ENCODE measurements at regions not wholly inside any gene's neighbourhood (a gene's known extent, or its start where the extent isn't known, plus 50 kb on each side); places are given as distances from the start of the nearest gene placed in this dataset.
A peak's percentile ranks its signal among the peaks of the same experiment; 100 is the strongest.

GRCh38 chr4:36502350-36502749, 220.9 kb downstream of the DTHD1 start:
- Mint-ChIP-seq H3K9me3 (no peaks in the 10 kb centered on the region), H3K4me1 (ENCODE audit: low read depth) (no peaks in the 10 kb centered on the region), H3K4me3 (no peak overlapping the region), H3K36me3 (ENCODE audit: low read depth) (no peaks in the 10 kb centered on the region), H3K27me3 (ENCODE audit: low read depth) (peaks cover 13% of the 10 kb centered on the region), H3K27ac (no peak overlapping the region)
- no peak for DNase-seq
- CTCF ChIA-PET, result no interaction called here
- intact Hi-C loops (cut with micrococcal nuclease), result loop anchor here (1.0 kb wide), 1 partner anchor 50 kb away; no protein-coding TSS in a partner anchor

GRCh38 chr4:36508394-36508793, 227.0 kb downstream of the DTHD1 start:
- no peak for DNase-seq
- H3K36me3 Mint-ChIP-seq (ENCODE audit: low read depth), result no peaks in the 10 kb centered on the region
- peaks cover 9% of the 10 kb centered on the region for H3K27me3 Mint-ChIP-seq (ENCODE audit: low read depth)
- H3K9me3 Mint-ChIP-seq, result no peaks in the 10 kb centered on the region
- no peak overlapping the region for H3K4me3 Mint-ChIP-seq
- intact Hi-C loops (cut with micrococcal nuclease), result no loop called here
- CTCF ChIA-PET, result no interaction called here
- H3K27ac Mint-ChIP-seq, result no peak overlapping the region
- no peaks in the 10 kb centered on the region for H3K4me1 Mint-ChIP-seq (ENCODE audit: low read depth)

- Mint-ChIP-seq H3K27ac (no peak overlapping the region), H3K4me3 (no peak overlapping the region), H3K4me1 (ENCODE audit: low read depth) (no peaks in the 10 kb centered on the region), H3K9me3 (no peaks in the 10 kb centered on the region), H3K27me3 (ENCODE audit: low read depth) (peaks cover 1% of the 10 kb centered on the region), H3K36me3 (ENCODE audit: low read depth) (no peaks in the 10 kb centered on the region)
- intact Hi-C loops (cut with micrococcal nuclease), result no loop called here
- CTCF ChIA-PET, result no interaction called here
- no peak for DNase-seq
These were observed 228.4 kb downstream of the DTHD1 start for GRCh38 chr4:36509845-36510244.

DNA sequence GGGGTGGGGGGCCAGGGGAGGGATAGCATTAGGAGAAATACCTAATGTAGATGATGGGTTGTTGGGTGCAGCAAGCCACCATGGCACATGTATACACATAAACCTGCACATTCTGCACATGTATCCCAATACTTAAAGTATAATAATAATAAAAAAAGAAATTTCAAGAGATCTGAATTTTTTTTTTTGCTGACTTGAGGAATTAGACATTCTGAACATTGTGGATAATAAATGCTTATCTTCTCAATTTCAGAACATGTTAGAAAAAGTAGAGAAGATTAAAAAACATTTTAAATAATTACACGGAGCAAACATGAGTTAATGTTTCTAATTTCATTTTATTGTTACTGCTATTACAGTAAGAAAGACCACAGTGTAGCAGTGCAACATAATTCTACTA, 230.4 kb downstream of the DTHD1 start:
- CTCF ChIA-PET, result no interaction called here
- intact Hi-C loops (cut with micrococcal nuclease), result no loop called here
- DNase-seq, result no peak
- H3K9me3 Mint-ChIP-seq, result no peaks in the 10 kb centered on the region
- H3K36me3 Mint-ChIP-seq (ENCODE audit: low read depth), result no peaks in the 10 kb centered on the region
- no peak overlapping the region for H3K4me3 Mint-ChIP-seq
- no peaks in the 10 kb centered on the region for H3K4me1 Mint-ChIP-seq (ENCODE audit: low read depth)
- H3K27ac Mint-ChIP-seq, result no peak overlapping the region
- H3K27me3 Mint-ChIP-seq (ENCODE audit: low read depth), result peaks cover 1% of the 10 kb centered on the region

DNA sequence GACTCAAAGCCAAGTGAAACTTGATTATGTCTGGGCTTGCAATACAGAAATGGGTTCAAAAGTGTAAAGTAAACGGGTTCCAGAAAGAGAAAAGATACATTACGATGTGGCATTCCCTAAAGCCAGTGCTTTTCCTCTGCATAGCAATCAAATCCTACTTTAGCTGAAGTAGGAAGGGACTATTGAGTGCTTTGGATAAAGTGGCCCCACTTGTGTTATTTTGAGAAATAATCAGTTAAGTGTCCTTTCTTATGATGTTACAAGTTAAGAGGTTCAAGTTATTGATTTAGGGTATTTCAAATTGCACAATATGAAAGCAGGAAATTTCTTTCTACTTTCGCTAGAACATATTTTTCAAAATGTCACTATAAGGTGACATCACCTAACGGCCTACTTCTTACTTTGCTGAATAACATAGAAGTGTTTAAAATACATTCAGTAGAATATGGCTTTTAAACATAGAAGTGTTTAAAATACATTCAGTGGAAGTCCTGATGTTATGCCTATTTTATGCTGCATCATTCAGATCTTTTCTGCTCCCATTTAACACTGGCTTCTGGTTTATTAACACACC, 235.2 kb downstream of the DTHD1 start:
- Mint-ChIP-seq H3K9me3 (no peaks in the 10 kb centered on the region), H3K27ac (no peak overlapping the region), H3K4me3 (no peak overlapping the region), H3K27me3 (ENCODE audit: low read depth) (no peaks in the 10 kb centered on the region), H3K36me3 (ENCODE audit: low read depth) (no peaks in the 10 kb centered on the region), H3K4me1 (ENCODE audit: low read depth) (no peaks in the 10 kb centered on the region)
- CTCF ChIA-PET, result no interaction called here
- intact Hi-C loops (cut with micrococcal nuclease), result no loop called here
- no peak for DNase-seq

DNA sequence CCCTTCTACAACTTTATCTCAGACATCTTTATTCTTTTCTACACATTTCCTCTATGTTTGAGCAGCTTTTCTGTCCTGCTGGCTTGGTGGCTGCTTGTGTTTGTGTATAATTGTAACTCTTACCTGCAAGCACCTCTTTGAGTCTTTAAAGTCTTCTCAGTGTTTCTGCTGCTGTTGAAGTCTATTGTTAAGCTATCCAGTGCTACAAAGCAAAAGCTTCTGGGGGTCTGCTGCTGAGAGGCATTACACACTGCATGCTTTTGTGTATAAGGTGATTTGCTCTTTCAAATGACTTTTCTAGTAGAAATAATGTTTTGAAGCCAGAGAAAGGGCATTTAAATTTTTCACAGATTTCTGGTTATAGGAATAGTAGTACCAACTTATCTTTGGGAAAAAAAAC, 241.8 kb downstream of the DTHD1 start:
- CTCF ChIA-PET, result no interaction called here
- no peak for DNase-seq

GRCh38 chr4:36532670-36533379, 251.4 kb downstream of the DTHD1 start:
- CTCF ChIA-PET, result no interaction called here
- no peak overlapping the region for H3K4me3 Mint-ChIP-seq
- no peaks in the 10 kb centered on the region for H3K36me3 Mint-ChIP-seq (ENCODE audit: low read depth)
- intact Hi-C loops (cut with micrococcal nuclease), result no loop called here
- H3K4me1 Mint-ChIP-seq (ENCODE audit: low read depth), result no peaks in the 10 kb centered on the region
- H3K9me3 Mint-ChIP-seq, result peaks cover 17% of the 10 kb centered on the region
- H3K27ac Mint-ChIP-seq, result no peak overlapping the region
- peaks cover 2% of the 10 kb centered on the region for H3K27me3 Mint-ChIP-seq (ENCODE audit: low read depth)
- no peak for DNase-seq

More for the DNA sequence above, 241.8 kb downstream of the DTHD1 start:
- no peaks in the 10 kb centered on the region for H3K36me3 Mint-ChIP-seq (ENCODE audit: low read depth)
- intact Hi-C loops (cut with micrococcal nuclease), result no loop called here
- no peaks in the 10 kb centered on the region for H3K27me3 Mint-ChIP-seq (ENCODE audit: low read depth)
- no peak overlapping the region for H3K4me3 Mint-ChIP-seq
- H3K9me3 Mint-ChIP-seq, result peaks cover 10% of the 10 kb centered on the region
- H3K4me1 Mint-ChIP-seq (ENCODE audit: low read depth), result no peaks in the 10 kb centered on the region
- H3K27ac Mint-ChIP-seq, result no peak overlapping the region

DNA sequence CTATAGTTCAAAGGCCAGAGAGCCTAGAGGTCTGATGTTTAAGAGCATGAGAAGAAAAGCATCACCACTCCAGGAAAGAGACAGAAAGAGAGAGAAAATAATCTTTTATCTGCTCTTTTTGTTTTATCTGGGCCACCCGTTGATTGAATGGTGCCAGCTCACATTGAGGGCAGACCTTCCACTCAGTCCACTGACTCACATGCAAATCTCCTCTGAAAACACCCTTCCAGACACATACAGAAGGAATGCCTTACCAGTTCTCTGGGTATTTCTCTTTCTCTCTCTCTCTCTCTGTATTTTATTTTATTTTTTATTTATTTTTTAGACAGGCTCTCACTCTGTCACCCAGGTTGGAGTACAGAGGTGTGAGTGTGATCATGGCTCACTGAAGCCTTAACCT, 252.5 kb downstream of the DTHD1 start:
- CTCF ChIA-PET, result no interaction called here
- intact Hi-C loops (cut with micrococcal nuclease), result no loop called here
- H3K36me3 Mint-ChIP-seq (ENCODE audit: low read depth), result no peaks in the 10 kb centered on the region
- H3K4me1 Mint-ChIP-seq (ENCODE audit: low read depth), result no peaks in the 10 kb centered on the region
- DNase-seq, result no peak
- no peak overlapping the region for H3K27ac Mint-ChIP-seq
- peaks cover 2% of the 10 kb centered on the region for H3K27me3 Mint-ChIP-seq (ENCODE audit: low read depth)
- peaks cover 6% of the 10 kb centered on the region for H3K9me3 Mint-ChIP-seq
- H3K4me3 Mint-ChIP-seq, result no peak overlapping the region

- no peak for DNase-seq
- Mint-ChIP-seq H3K36me3 (ENCODE audit: low read depth) (no peaks in the 10 kb centered on the region), H3K4me3 (no peak overlapping the region), H3K4me1 (ENCODE audit: low read depth) (peaks cover 10% of the 10 kb centered on the region), H3K9me3 (no peaks in the 10 kb centered on the region), H3K27ac (no peak overlapping the region), H3K27me3 (ENCODE audit: low read depth) (peaks cover 2% of the 10 kb centered on the region)
- CTCF ChIA-PET, result no interaction called here
- intact Hi-C loops (cut with micrococcal nuclease), result no loop called here
These were observed 266.0 kb downstream of the DTHD1 start for GRCh38 chr4:36547383-36547782.

DNA sequence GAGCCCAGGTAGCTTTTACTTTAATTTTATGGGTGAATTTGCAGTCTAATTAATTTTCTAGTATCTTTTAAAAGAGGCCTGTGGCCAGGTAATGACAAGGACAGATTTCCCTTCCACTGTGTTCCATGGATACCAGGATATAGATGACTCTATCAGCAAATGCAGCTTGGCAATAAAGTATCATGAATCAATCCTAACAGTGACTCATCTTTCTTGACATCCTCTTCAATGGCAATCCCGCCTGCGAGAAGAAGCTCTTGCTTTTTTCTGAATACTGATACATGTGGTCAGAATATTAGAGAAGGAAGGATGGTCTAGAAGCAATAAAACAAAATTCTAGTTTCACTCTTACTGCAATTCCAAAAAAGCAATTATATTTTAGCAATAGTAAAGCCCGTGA, 267.8 kb downstream of the DTHD1 start:
- no peak for DNase-seq
- peaks cover 10% of the 10 kb centered on the region for H3K4me1 Mint-ChIP-seq (ENCODE audit: low read depth)
- peaks cover 2% of the 10 kb centered on the region for H3K27me3 Mint-ChIP-seq (ENCODE audit: low read depth)
- intact Hi-C loops (cut with micrococcal nuclease), result no loop called here
- H3K4me3 Mint-ChIP-seq, result no peak overlapping the region
- no peaks in the 10 kb centered on the region for H3K9me3 Mint-ChIP-seq
- CTCF ChIA-PET, result interaction anchor here (1.2 kb wide), 1 partner anchor 10 kb away, joined by 3 read pairs; no protein-coding TSS in a partner anchor
- no peak overlapping the region for H3K27ac Mint-ChIP-seq
- H3K36me3 Mint-ChIP-seq (ENCODE audit: low read depth), result no peaks in the 10 kb centered on the region

DNA sequence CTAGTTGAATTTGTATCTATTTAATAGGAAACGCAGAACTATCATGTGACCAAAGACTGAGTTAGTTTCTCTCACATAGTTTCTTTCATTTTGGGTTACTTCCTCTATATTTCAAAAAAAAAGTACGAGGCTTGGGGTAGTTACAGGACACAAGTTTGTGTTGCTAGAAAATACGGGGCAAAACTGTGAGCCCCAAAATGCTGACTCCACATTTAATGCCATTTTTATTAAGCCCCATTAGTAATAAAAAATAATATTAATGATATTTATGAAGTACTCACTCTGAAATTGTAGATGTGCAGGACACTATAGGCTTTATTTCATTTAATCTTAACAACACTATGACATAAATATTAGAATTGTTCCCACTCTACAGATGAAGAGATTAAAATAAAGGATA, 268.6 kb downstream of the DTHD1 start:
- no peak for DNase-seq
- no peak overlapping the region for H3K27ac Mint-ChIP-seq
- peaks cover 2% of the 10 kb centered on the region for H3K27me3 Mint-ChIP-seq (ENCODE audit: low read depth)
- CTCF ChIA-PET, result no interaction called here
- no peaks in the 10 kb centered on the region for H3K36me3 Mint-ChIP-seq (ENCODE audit: low read depth)
- peaks cover 10% of the 10 kb centered on the region for H3K4me1 Mint-ChIP-seq (ENCODE audit: low read depth)
- H3K9me3 Mint-ChIP-seq, result no peaks in the 10 kb centered on the region
- no peak overlapping the region for H3K4me3 Mint-ChIP-seq
- intact Hi-C loops (cut with micrococcal nuclease), result loop anchor here (2.0 to 5.0 kb wide), 3 partner anchors 198 to 233 kb away; no protein-coding TSS in a partner anchor

DNA sequence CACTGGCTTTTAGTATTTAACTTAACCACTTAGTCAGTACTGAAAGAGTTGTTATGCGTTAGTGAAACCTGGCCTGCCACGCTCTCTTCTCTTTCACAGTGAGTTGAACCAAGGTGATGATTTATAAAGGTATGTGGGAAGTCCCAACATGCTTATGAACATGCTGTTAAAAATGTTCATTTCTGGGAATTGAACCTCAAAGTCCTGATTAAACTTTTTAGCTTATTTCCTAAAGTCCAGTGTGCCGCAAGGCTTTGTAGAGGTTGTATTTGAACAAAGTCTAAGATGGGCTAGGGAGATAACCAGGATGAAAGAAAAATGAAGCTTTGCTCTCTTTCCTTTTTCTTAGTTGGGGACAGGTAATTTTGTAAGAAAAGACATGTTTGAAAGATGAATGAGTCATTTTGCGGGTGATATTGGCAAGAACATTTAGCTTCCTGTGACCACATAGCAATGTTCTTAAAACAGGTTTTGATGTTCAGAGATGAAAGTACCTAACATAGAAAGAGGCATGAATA, 270.3 kb downstream of the DTHD1 start:
- H3K36me3 Mint-ChIP-seq (ENCODE audit: low read depth), result no peaks in the 10 kb centered on the region
- peaks cover 10% of the 10 kb centered on the region for H3K4me1 Mint-ChIP-seq (ENCODE audit: low read depth)
- CTCF ChIA-PET, result no interaction called here
- peak; percentile 64 for DNase-seq
- H3K4me3 Mint-ChIP-seq, result no peak overlapping the region
- no peaks in the 10 kb centered on the region for H3K9me3 Mint-ChIP-seq
- peaks cover 2% of the 10 kb centered on the region for H3K27me3 Mint-ChIP-seq (ENCODE audit: low read depth)
- intact Hi-C loops (cut with micrococcal nuclease), result loop anchor here (1.0 to 5.0 kb wide), 8 partner anchors 49 to 470 kb away; no protein-coding TSS in a partner anchor
- peak overlapping the region; percentile 79 for H3K27ac Mint-ChIP-seq

GRCh38 chr4:36553029-36553428, 271.6 kb downstream of the DTHD1 start:
- H3K9me3 Mint-ChIP-seq, result no peaks in the 10 kb centered on the region
- DNase-seq, result no peak
- no peak overlapping the region for H3K27ac Mint-ChIP-seq
- H3K4me3 Mint-ChIP-seq, result no peak overlapping the region
- H3K36me3 Mint-ChIP-seq (ENCODE audit: low read depth), result no peaks in the 10 kb centered on the region
- H3K4me1 Mint-ChIP-seq (ENCODE audit: low read depth), result peaks cover 10% of the 10 kb centered on the region
- no peaks in the 10 kb centered on the region for H3K27me3 Mint-ChIP-seq (ENCODE audit: low read depth)
- CTCF ChIA-PET, result no interaction called here
- intact Hi-C loops (cut with micrococcal nuclease), result loop anchor here (2.0 to 5.0 kb wide), 3 partner anchors 98 to 236 kb away; no protein-coding TSS in a partner anchor
